ENCODE measurements at regions not wholly inside any gene's neighbourhood (a gene's known extent, or its start where the extent isn't known, plus 50 kb on each side); places are given as distances from the start of the nearest gene placed in this dataset.

GRCh38 chr4:22336822-22337221, 179.0 kb downstream of the ADGRA3 start:
- TF ChIP-seq POLR2A (IDR thresholded peaks at IDR 0.05): no peak
- no peak for TF ChIP-seq CTCF (IDR thresholded peaks at IDR 0.05)
